IMR-90 (cell line): ENCODE measurements at regions not wholly inside any gene's neighbourhood (a gene's known extent, or its start where the extent isn't known, plus 50 kb on each side); places are given as distances from the start of the nearest gene placed in this dataset.

Source experiments
- ATAC-seq: fragments of 200-7000 bp; cut with Tn5 transposase; 2 replicates; pipeline ENCODE4 v1.9.1; 2020; ENCODE audit warnings: low read depth, mild to moderate bottlenecking, moderate library complexity
- BruUV-seq: library from RNA; stranded (reverse); fragments of 400-500 nt; replicated peaks from 2 replicates; lab custom pipeline; 2021; lab: Mats Ljungman, UMichigan
- CTCF ChIA-PET: fragments of 300-600 bp; formaldehyde crosslinking; extraction: SDS; loops from one replicate; lab custom pipeline; 2021; ENCODE audit warnings: antibody characterized with exemption; lab: Yijun Ruan, JAX
- POLR2A ChIA-PET: fragments of 300-600 bp; sonication (Branson Sonifier 250); formaldehyde crosslinking; loops from one replicate; lab custom pipeline; 2022; ENCODE audit warnings: antibody characterized with exemption; ENCODE audit not compliant: unreplicated experiment; lab: Charles Lee
- DNase-seq: peaks from one replicate; pipeline ENCODE4 v3.0.0; 2013
- H2AFZ ChIP-seq: replicated peaks from 2 replicates; pipeline ENCODE3; 2013; ENCODE audit warnings: low read length, mild to moderate bottlenecking; ENCODE audit not compliant: poor library complexity
- H2AK5ac ChIP-seq: 2 replicates; pipeline ENCODE4 v1.6.1; 2013; ENCODE audit warnings: low read depth, low read length, inconsistent platforms
- H2AK9ac ChIP-seq: replicated peaks from 2 replicates; pipeline ENCODE3; 2013; ENCODE audit warnings: mild to moderate bottlenecking, low read depth, low read length, moderate library complexity; ENCODE audit not compliant: poor library complexity
- H2BK120ac ChIP-seq: 2 replicates; pipeline ENCODE4 v1.6.1; 2013; ENCODE audit warnings: low read depth, low read length, inconsistent platforms
- H2BK15ac ChIP-seq: 3 replicates; pipeline ENCODE4 v1.6.1; 2013; ENCODE audit warnings: low read depth, low read length, inconsistent platforms
- H2BK20ac ChIP-seq: 2 replicates; pipeline ENCODE4 v1.6.1; 2013; ENCODE audit warnings: low read depth, mild to moderate bottlenecking, inconsistent platforms, low read length, moderate library complexity
- H2BK5ac ChIP-seq: 2 replicates; pipeline ENCODE4 v1.6.1; 2013; ENCODE audit warnings: mild to moderate bottlenecking, low read depth, low read length, inconsistent platforms; ENCODE audit not compliant: poor library complexity, severe bottlenecking
- H3K14ac ChIP-seq: replicated peaks from 2 replicates; pipeline ENCODE4 v1.6.1; 2013; ENCODE audit warnings: low read depth, low read length, inconsistent platforms
- H3K18ac ChIP-seq: 2 replicates; pipeline ENCODE4 v1.6.1; 2013; ENCODE audit warnings: low read depth, low read length, control low read depth
- H3K23ac ChIP-seq: 2 replicates; pipeline ENCODE4 v1.6.1; 2013; ENCODE audit warnings: low read depth, low read length, inconsistent platforms
- H3K27ac ChIP-seq: 2 replicates; pipeline ENCODE4 v1.5.1; 2013; ENCODE audit warnings: mild to moderate bottlenecking, control low read depth, low read length; ENCODE audit not compliant: insufficient read depth
- H3K27me3 ChIP-seq: 2 replicates; pipeline ENCODE4 v1.6.1; 2013; ENCODE audit warnings: low read length; ENCODE audit not compliant: control insufficient read depth, insufficient read depth
- H3K36me3 ChIP-seq: 2 replicates; pipeline ENCODE4 v1.6.1; 2013; ENCODE audit warnings: low read length, mixed read lengths; ENCODE audit not compliant: control insufficient read depth, insufficient read depth
- H3K4ac ChIP-seq: 2 replicates; pipeline ENCODE4 v1.6.1; 2013; ENCODE audit warnings: low read depth, low read length, inconsistent platforms
- H3K4me1 ChIP-seq: 2 replicates; pipeline ENCODE4 v1.6.1; 2013; ENCODE audit warnings: low read length, mixed read lengths; ENCODE audit not compliant: control insufficient read depth, insufficient read depth
- H3K4me2 ChIP-seq: 2 replicates; pipeline ENCODE4 v1.6.1; 2013; ENCODE audit warnings: low read depth, mild to moderate bottlenecking, control low read depth, low read length, moderate library complexity
- H3K4me3 ChIP-seq: 2 replicates; pipeline ENCODE4 v1.5.1; 2013; ENCODE audit warnings: low read depth, mild to moderate bottlenecking, control low read depth, low read length, moderate library complexity; ENCODE audit not compliant: insufficient read depth
- H3K56ac ChIP-seq: 2 replicates; pipeline ENCODE4 v1.6.1; 2013; ENCODE audit warnings: low read length, inconsistent platforms; ENCODE audit not compliant: insufficient read depth; ENCODE audit errors: extremely low read depth
- H3K79me1 ChIP-seq, 2 experiments: 2 replicates each; pipeline ENCODE4 v1.6.1; 2013; ENCODE audit warnings: low read length in 2 of 2, inconsistent platforms in 1 of 2, low read depth in 1 of 2
- H3K9ac ChIP-seq: 2 replicates; pipeline ENCODE4 v1.6.1; 2013; ENCODE audit warnings: low read depth, low read length, control low read depth
- H3K9me1 ChIP-seq: 2 replicates; pipeline ENCODE4 v1.6.1; 2013; ENCODE audit warnings: low read length, inconsistent platforms; ENCODE audit not compliant: insufficient read depth
- H3K9me3 ChIP-seq: 2 replicates; pipeline ENCODE4 v1.6.1; 2013; ENCODE audit warnings: low read length; ENCODE audit not compliant: control insufficient read depth, insufficient read depth
- H4K20me1 ChIP-seq: 2 replicates; pipeline ENCODE4 v1.6.1; 2013; ENCODE audit warnings: low read length, inconsistent platforms; ENCODE audit not compliant: insufficient read depth
- H4K5ac ChIP-seq: 2 replicates; pipeline ENCODE4 v1.6.1; 2013; ENCODE audit warnings: mild to moderate bottlenecking, low read depth, low read length, control low read depth
- H4K8ac ChIP-seq, 2 experiments: 2 replicates each; pipeline ENCODE4 v1.6.1; 2013; ENCODE audit warnings: low read depth in 2 of 2, low read length in 2 of 2, control low read depth in 1 of 2, inconsistent platforms in 1 of 2
- H4K91ac ChIP-seq: 2 replicates; pipeline ENCODE4 v1.6.1; 2013; ENCODE audit warnings: low read depth, low read length, inconsistent platforms; ENCODE audit not compliant: insufficient read depth
- BHLHE40 ChIP-seq: fragments of 150-350 bp; IDR thresholded peaks from 2 replicates; pipeline ENCODE4 v1.6.1; 2016; ENCODE audit warnings: mild to moderate bottlenecking, low read depth, low read length
- CHD1 ChIP-seq: IDR thresholded peaks from 2 replicates; pipeline ENCODE4 v1.6.1; 2012; ENCODE audit warnings: low read depth, low read length, improper control_type of control experiment
- MAFK ChIP-seq: IDR thresholded peaks from 2 replicates; pipeline ENCODE4 v1.6.1; 2012; ENCODE audit warnings: low read depth, low read length, improper control_type of control experiment
- MAZ ChIP-seq: IDR thresholded peaks from 2 replicates; pipeline ENCODE4 v1.6.1; 2012; ENCODE audit warnings: low read depth, mild to moderate bottlenecking, low read length, improper control_type of control experiment, moderate library complexity, borderline replicate concordance
- RFX5 ChIP-seq: IDR thresholded peaks from 2 replicates; pipeline ENCODE4 v1.8.0; 2012; ENCODE audit warnings: low read depth, mild to moderate bottlenecking, low read length, moderate library complexity
- SMC3 ChIP-seq: fragments of 150-350 bp; IDR thresholded peaks from 2 replicates; pipeline ENCODE4 v1.6.1; 2016; ENCODE audit warnings: low read depth, mild to moderate bottlenecking, antibody characterized with exemption, low read length, moderate library complexity
- USF2 ChIP-seq: fragments of 150-350 bp; IDR thresholded peaks from 2 replicates; pipeline ENCODE4 v1.6.1; 2017; ENCODE audit warnings: mild to moderate bottlenecking, antibody characterized with exemption, low read length, low read depth
- dilution Hi-C: fragments of 300-500 bp; cut with HindIII; formaldehyde crosslinking; loops from one replicate; pipeline ENCODE4 v1.14.3; 2018; ENCODE audit warnings: low sequenced_read_pairs; ENCODE audit not compliant: unreplicated experiment
- in situ Hi-C: fragments of 300-500 bp; cut with MboI; formaldehyde crosslinking; loops from 3 replicates; pipeline ENCODE4 v1.14.3; 2019; ENCODE audit warnings: low sequenced_read_pairs, inconsistent platforms, mixed read lengths
- intact Hi-C: fragments of 100-400 bp; cut with micrococcal nuclease; formaldehyde crosslinking; loops from 2 replicates; pipeline ENCODE4 v1.10.0; 2022

GRCh38 chr3:99388780-99389179 lies 249.6 kb upstream of the COL8A1 start:
- H3K9me1 ChIP-seq = no peaks in the 10 kb centered on the region; the same call in 1 of the 2 replicates
- peaks cover 1% of the 10 kb centered on the region; the same call in 1 of the 2 replicates for H3K4me1 ChIP-seq
- dilution Hi-C loops (no loop called here), intact Hi-C loops (no loop called here), in situ Hi-C loops (no loop called here)
- H3K4me2 ChIP-seq = no peak overlapping the region
- no peaks in the 10 kb centered on the region for H4K20me1 ChIP-seq
- H3K23ac ChIP-seq = no peak overlapping the region
- H3K27me3 ChIP-seq = no peaks in the 10 kb centered on the region
- CTCF ChIA-PET = no interaction called here
- no peak overlapping the region for H2BK20ac ChIP-seq
- H3K14ac ChIP-seq = no peak overlapping the region
- no peak overlapping the region for H2BK120ac ChIP-seq
- H3K9me3 ChIP-seq = no peaks in the 10 kb centered on the region
- no peak overlapping the region for H3K4ac ChIP-seq
- no peak for ATAC-seq
- no peak overlapping the region for H2AFZ ChIP-seq
- H3K4me3 ChIP-seq = no peak overlapping the region
- no peak for DNase-seq
- no peaks in the 10 kb centered on the region for H3K36me3 ChIP-seq
- no peak overlapping the region for H3K18ac ChIP-seq
- TF ChIP-seq SMC3 = no peak
- no peak for TF ChIP-seq USF2
- TF ChIP-seq MAFK = no peak
- no peak for TF ChIP-seq BHLHE40
- TF ChIP-seq RFX5 = no peak
- TF ChIP-seq CHD1 = no peak
- TF ChIP-seq MAZ = no peak
- no peak overlapping the region for H2BK15ac ChIP-seq
- no peak overlapping the region for H4K5ac ChIP-seq
- BruUV-seq = no TSS peak
- H2AK5ac ChIP-seq = no peak overlapping the region
- no peak overlapping the region for H3K27ac ChIP-seq
- H3K56ac ChIP-seq = no peak overlapping the region
- no peak overlapping the region for H2BK5ac ChIP-seq
- POLR2A ChIA-PET = no interaction called here
- no peak overlapping the region for H2AK9ac ChIP-seq
- H4K91ac ChIP-seq = no peak overlapping the region
- H3K79me1 ChIP-seq = no peaks in the 10 kb centered on the region
- no peak overlapping the region for H3K9ac ChIP-seq
- H4K8ac ChIP-seq = no peak overlapping the region
